RWPE1 (cell line): ENCODE measurements at regions not wholly inside any gene's neighbourhood (a gene's known extent, or its start where the extent isn't known, plus 50 kb on each side); places are given as distances from the start of the nearest gene placed in this dataset.

ENCODE experiments used
- CTCF ChIA-PET: fragments of 350-600 bp; sonication (Branson Sonifier 250); formaldehyde crosslinking; extraction: SDS; loops from one replicate; lab custom pipeline; 2021; lab: Yijun Ruan, JAX
- POLR2A ChIA-PET: fragments of 400-600 bp; formaldehyde crosslinking; extraction: SDS; loops from one replicate; lab custom pipeline; 2020; ENCODE audit warnings: antibody characterized with exemption; ENCODE audit not compliant: low non-redundant PET; lab: Yijun Ruan, JAX
- DNase-seq: peaks from one replicate; pipeline ENCODE4 v3.0.0; 2012; ENCODE audit warnings: low spot score
- H3K27ac ChIP-seq: fragments of 450-650 bp; 2 replicates; pipeline ENCODE4 v1.5.1; 2017
- TF ChIP-seq, protein P1 (sequence below): fragments of 450-650 bp; conservative IDR thresholded peaks from 2 replicates; pipeline ENCODE4 v1.5.1; 2017; ENCODE audit warnings: low read depth, mild to moderate bottlenecking

DNA sequence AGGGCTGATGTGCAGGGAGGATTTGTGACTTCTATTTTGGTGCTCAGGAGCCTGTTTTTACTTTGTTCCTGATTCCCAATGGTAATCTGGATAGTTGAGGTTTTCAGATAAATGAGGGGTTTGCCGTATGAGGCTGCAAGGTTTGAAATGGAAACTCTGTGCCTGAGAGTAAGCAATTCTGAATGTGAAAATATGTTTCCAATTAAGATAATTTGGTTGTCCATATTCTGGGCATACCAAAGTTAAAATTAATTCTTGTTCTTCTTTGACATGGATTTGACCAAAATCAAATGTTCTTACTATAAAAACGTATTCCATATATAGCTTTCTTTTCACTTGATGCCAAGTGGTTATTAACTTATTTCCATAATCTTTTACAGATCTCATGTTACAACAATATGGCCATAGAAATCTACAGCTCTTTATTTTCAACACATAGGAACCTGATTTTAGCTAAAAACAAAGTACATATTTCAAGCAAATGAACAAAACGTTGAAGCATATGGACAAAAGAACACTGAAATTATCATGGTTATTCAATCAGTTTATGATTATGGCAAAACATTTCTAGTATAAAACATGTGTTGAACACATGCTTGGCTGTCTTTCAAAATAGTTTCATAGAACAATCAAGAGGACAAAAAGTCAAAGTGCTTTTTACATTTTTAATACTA is 63.4 kb upstream of the ARHGAP28 start:
- CTCF ChIA-PET: no interaction called here
- TF ChIP-seq, protein P1, sequence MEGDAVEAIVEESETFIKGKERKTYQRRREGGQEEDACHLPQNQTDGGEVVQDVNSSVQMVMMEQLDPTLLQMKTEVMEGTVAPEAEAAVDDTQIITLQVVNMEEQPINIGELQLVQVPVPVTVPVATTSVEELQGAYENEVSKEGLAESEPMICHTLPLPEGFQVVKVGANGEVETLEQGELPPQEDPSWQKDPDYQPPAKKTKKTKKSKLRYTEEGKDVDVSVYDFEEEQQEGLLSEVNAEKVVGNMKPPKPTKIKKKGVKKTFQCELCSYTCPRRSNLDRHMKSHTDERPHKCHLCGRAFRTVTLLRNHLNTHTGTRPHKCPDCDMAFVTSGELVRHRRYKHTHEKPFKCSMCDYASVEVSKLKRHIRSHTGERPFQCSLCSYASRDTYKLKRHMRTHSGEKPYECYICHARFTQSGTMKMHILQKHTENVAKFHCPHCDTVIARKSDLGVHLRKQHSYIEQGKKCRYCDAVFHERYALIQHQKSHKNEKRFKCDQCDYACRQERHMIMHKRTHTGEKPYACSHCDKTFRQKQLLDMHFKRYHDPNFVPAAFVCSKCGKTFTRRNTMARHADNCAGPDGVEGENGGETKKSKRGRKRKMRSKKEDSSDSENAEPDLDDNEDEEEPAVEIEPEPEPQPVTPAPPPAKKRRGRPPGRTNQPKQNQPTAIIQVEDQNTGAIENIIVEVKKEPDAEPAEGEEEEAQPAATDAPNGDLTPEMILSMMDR: no peak
- POLR2A ChIA-PET: no interaction called here
- no peak for DNase-seq
- H3K27ac ChIP-seq: no peak overlapping the region

DNA sequence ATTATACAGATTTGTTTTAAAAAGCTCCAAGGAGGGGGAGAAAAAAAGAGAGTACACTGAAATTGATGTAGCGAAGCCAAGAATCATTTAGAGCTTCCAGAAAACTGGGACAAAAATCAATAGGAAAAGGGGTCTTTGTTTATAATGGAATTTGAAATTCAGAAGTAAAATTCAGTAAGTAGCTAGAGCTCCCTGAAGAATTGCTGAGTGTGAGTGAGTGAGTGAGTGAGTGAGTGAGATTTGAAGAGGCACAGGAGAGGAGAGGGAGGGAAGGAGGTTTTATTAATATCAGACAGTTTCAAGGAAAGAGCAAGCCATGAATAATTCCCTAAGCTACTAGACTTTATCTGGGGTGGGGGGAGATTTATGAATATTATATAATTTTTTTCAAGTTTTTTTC is 60.7 kb upstream of the ARHGAP28 start:
- POLR2A ChIA-PET: no interaction called here
- no peak overlapping the region for H3K27ac ChIP-seq
- TF ChIP-seq, protein P1: no peak
- CTCF ChIA-PET: no interaction called here
- no peak for DNase-seq

DNA sequence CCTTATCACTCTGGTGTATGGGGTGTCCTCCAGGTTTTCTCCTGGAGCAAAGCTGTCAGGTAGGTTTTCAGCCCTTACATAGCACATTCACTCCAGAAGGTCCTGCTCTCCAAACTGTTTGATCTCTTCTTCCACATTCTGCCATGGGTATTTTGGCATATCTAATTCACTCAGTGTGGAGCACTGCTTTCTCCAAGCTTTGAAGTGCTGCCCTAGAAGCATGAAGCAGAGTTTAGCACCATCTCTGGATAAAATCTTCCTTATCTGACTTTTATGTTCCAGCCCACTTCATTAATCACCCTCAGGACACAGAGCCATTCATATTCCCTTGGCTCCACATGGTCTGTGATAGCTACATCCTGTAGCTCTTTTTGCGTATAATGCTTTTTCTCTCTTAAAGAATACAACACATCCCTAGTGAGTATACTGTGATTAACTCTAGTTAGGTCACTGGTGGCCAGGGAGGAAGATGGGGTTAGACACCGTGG is 56.7 kb upstream of the ARHGAP28 start:
- ChIA-PET POLR2A (no interaction called here), CTCF (no interaction called here)
- TF ChIP-seq, protein P1: no peak
- H3K27ac ChIP-seq: no peak overlapping the region
- no peak for DNase-seq

DNA sequence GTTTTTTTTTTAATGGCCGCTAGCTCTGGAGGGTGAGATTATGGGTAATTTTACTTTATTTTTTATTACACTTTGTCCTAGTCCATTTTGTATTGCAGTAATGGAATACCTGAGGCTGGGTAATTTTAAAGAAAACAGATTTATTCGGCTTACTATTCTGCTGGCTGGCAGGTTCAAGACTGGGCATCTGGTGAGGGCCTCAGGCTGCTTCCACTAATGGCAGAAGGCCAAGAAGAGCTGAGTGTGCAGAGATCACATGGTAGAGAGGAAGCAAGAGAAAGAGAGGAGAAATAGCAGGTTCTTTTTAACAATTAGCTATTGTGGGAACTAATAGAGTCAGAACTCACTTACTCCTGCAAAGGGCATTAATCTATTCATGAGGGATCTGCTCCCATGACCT is 52.4 kb upstream of the ARHGAP28 start:
- ChIA-PET CTCF (no interaction called here), POLR2A (no interaction called here)
- TF ChIP-seq, protein P1: no peak
- no peak for DNase-seq
- H3K27ac ChIP-seq: no peak overlapping the region

DNA sequence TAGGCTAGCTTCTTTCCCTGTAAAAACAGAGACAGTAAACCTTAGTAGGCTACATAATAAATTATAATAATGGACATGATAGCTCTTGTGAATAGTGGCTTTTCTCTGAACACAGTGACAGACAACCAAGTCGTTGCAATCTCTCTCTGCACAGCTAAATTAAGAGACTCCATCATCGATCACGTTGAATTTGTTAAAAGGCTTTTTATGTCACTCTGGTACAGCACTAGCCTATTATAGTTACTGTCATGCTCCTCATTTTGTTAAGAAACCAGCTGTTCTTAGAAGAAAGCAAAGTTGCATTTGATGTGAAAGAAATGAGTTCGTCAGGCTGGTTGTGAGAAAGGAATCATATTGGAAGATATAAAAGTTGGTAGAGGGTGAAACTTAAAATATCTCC is 50.3 kb upstream of the ARHGAP28 start:
- ChIA-PET CTCF (no interaction called here), POLR2A (no interaction called here)
- no peak for DNase-seq
- TF ChIP-seq, protein P1: no peak
- no peak overlapping the region for H3K27ac ChIP-seq
